ENCODE measurements at regions not wholly inside any gene's neighbourhood (a gene's known extent, or its start where the extent isn't known, plus 50 kb on each side); places are given as distances from the start of the nearest gene placed in this dataset.

DNA sequence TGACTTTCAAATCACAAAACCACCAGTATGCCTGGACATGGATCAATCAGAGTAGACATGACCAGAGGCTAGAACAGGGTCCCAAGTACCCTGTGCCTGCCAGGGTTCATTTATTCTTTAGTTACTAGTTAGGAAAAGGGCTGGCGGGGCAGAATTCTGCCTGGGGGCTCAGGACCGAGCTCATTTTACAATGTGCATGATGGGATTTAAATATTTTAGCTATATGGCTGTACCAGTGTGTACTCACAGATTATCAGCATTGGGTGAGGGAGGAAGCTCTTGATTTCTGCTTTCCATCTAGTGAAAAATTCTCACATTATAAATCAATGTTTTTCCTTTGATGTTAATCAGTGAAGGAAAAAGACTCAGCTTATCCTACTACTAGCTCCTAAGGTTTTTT lies 1511.1 kb downstream of the EFNA5 start:
- DNase-seq: no peak

GRCh38 chr5:106154280-106154716 lies 1516.4 kb downstream of the EFNA5 start:
- no peak for DNase-seq

DNA sequence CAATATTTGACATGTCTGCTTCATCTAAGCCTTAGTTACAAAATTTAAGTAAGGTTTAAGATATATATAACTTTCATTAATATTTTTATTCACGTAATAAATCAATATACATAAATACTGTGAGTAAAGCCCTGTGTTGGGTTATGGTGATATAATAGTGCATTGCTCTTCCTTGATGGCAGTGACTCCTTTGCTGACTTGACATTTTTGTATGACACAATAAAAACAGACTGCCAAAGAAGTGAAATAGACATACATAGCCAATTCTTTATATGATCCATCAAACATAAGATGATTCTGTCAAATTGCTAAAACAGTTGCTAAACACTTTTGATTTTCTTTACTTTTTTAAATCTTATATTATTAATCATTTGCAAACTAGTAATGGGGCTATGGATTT lies 1518.2 kb downstream of the EFNA5 start:
- DNase-seq: no peak

DNA sequence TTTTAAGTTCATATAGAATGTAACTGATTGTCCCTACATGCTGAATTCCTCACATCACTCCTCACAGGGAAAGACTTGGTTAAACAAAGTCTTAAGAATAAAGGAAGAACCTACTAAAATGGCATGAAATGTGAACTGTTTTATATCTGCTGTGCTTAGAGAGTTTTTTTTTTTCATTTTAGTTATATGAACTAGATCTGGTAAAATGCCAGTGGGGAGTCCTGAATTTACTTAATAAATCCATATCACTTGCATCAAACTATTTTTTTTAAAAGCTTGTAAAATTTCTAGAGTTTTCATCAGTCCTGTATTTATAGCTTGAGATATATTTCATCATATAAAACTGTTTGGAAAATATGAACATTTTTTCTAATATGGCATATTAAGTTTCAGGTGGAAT lies 1528.6 kb downstream of the EFNA5 start:
- no peak for DNase-seq

DNA sequence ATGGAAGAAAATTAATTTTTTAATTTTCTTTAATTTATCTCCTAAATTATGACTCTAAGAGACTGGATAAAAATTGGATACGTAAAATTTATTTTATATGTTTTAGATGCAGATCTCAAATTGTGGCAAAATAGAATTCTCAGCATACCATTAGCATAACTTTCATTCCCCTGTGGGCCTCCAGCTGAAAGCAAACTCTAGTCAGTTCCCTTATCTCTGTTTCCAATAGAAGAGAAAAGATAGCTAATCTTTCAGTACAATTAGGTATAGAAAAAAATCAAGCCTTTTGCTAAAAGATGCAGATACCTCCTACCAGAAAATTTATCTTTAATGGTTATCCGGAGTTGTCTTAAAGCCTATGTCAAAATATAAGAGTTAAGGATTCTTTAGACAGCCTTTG lies 1530.6 kb downstream of the EFNA5 start:
- no peak for DNase-seq

- no peak for DNase-seq
Measured at GRCh38 chr5:106136061-106136460, 1534.7 kb downstream of the EFNA5 start.

GRCh38 chr5:106135473-106135872 lies 1535.3 kb downstream of the EFNA5 start:
- DNase-seq: no peak

- DNase-seq: no peak
Measured at GRCh38 chr5:106134549-106134948, 1536.2 kb downstream of the EFNA5 start.

- no peak for DNase-seq
Measured at GRCh38 chr5:106127985-106128384, 1542.8 kb downstream of the EFNA5 start.

DNA sequence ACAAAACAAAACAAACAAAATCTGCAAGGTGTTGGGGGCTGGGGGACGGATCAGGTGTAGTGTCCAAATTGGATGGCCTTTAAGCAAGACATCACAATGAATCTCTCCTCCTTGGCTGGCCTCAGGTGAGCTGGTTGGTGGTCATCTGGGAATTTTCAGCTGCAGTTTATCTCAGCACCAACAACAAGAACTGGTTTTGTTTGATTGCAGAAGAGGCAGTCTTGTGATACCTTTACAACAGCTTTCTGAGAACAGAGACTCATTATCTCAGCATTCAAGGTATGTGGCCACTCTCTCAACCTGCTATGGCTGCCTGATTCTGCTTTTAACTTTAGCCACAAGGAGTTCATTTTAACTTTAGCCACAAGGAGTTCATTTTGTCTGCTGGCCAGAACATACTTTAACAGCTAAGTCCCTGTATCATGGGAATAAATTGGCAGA lies 1543.4 kb downstream of the EFNA5 start:
- DNase-seq: no peak

GRCh38 chr5:106121972-106122605 lies 1548.6 kb downstream of the EFNA5 start:
- no peak for DNase-seq

DNA sequence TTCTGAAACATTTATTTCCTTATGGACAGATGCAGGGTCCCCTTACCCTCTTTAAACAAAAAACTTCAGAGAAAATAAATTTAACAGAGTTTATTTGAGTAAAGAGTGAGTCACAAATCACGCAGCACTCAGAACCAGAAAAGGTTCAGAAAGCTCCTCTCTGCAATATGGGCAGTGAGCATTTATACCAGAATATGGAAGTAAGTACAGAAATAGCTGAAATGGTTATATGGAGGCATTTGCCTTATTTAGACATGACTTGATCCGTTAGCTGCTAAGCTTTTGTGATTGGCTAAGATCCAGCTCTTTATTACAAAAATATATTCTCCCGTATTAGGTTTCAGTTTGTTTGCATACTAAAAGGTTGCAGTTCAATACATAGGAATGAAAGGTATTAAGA lies 1554.1 kb downstream of the EFNA5 start:
- no peak for DNase-seq

DNA sequence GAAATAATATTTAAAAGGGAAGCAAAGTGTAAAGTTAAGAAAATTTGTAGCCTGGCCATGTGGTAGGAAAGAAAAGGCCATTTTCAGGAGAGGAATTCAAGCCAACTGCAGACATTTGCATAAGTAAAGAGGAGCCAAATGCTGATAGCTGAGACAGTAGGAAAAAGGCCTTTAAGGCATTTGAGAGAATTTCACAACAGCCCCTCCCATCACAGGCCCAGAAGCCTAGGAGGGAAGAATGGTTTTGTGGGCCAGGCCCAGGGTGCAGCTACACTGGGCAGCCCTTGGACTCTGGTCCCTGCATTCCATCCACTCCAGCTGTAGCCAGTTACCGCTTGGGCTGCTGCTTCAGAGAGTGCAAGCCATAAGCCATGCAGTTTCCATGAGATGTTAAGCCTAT lies 1556.8 kb downstream of the EFNA5 start:
- DNase-seq: no peak

- no peak for DNase-seq
Measured at GRCh38 chr5:106106384-106106783, 1564.4 kb downstream of the EFNA5 start.

- DNase-seq: no peak
Measured at GRCh38 chr5:106097340-106097739, 1573.4 kb downstream of the EFNA5 start.

DNA sequence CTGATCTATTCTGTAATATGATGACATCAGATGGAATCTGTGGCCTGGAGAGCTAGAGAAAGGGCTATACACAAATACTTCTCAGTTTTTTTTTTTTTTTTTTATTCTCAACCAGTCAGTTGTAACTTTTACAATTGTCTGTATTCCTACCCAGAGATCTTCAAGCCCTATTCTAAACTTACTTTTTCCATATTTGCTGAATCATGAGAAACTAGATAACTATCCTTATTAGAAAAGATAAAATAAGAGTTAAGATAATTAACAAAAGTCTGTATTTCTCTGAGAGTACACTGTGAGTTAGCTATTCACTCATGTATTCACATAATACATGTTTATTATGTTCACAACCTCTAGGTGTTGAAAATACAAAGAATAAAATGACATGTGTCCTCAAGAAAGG lies 1575.9 kb downstream of the EFNA5 start:
- no peak for DNase-seq

GRCh38 chr5:106094204-106094607 lies 1576.5 kb downstream of the EFNA5 start:
- DNase-seq: no peak

- no peak for DNase-seq
Measured at GRCh38 chr5:106093134-106093533, 1577.6 kb downstream of the EFNA5 start.

- no peak for DNase-seq
Measured at GRCh38 chr5:106092455-106092854, 1578.3 kb downstream of the EFNA5 start.

DNA sequence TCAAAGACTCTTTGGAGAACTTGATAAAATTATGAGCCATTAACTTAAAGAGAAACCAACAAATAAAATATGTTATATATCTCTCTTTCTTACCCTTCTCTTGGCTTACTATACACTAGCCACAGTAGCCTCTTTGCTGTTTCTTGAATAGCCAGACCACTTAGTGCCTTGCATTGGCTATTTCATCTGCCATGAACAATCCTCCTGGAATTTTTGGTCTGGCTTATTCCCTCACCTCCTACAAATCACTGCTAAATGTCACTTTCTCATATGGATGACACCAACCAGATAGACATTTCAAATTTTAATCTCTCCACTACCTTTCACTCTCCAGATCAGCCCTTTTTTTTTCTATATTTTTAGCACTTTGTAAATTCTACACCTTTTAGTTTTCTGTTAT lies 1581.7 kb downstream of the EFNA5 start:
- no peak for DNase-seq

GRCh38 chr5:106088462-106088861 lies 1582.3 kb downstream of the EFNA5 start:
- no peak for DNase-seq

DNA sequence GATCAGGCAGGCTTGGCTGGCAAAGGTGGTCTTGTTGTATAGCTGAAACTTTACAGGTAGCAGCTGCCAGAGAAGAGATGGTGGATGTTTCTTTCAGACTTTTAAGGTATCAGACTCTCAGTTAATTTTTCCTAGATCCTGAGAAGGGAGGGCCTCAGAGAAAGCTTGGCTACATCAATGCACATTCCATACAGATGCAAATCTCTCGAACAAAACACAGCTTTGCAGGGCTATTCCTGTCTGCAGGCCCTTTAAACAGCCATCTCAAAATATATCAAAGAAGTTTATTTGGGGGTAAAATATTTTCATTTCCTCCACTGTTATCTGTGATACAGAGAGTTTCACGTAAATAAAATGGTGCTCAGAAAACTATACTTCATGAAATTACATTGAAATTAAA lies 1584.4 kb downstream of the EFNA5 start:
- no peak for DNase-seq

GRCh38 chr5:106085556-106085955 lies 1585.2 kb downstream of the EFNA5 start:
- DNase-seq: no peak

DNA sequence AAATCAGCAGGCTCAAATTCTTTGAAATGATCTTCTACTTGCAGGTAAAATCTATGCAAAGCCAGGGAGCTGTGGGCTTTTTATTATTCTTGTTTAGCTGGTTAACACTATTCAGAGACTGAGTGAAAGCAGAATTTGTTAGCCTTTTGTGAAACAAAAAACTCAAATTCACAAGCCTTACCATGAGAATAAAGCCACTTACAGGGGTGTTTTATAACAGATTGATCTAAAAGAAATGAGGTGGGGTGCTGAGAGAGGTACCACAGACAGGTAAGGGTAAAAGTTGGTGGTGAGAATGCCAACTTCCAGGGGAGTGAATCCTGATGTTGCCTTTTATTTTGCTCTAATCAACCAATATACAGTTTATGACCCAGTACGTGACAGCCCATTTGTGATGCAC lies 1585.6 kb downstream of the EFNA5 start:
- no peak for DNase-seq

DNA sequence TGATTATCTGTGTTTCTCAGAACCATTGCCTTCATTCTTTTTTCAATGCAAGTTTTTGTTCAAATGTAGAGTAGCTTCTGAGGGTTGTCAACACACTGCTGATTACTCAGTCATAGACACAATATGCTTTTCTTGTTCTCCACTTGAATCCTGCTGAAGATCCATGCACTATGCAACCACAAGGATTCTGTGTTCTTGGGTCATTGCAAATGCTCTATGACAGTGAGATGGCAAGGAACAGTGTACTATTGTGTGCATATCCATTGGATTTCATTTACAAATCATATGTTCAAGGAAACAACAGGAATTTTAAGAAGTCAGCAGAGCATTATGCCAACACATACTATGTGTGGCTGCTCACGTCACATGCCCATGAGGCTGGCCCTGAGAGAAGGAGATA lies 1590.2 kb downstream of the EFNA5 start:
- DNase-seq: no peak

DNA sequence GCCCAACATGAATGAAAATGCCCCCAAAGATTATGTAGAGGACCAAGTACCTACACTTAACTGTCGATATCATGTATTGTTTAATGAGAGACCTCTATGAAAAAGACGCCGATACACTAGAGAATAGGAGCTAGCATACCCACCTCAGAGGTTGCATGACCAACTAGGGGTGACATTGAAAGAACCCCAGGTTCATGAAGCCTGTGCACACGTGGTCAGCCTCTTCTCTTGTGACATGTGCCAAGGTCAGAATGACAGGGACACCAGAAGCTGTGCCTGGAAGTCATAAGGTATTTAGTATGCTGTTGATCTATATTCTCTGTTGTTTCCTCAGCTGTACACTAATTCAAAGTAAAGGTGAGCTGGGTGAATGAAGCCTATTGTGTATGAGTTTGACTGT lies 1594.1 kb downstream of the EFNA5 start:
- DNase-seq: no peak

Measured in CD4-positive, alpha-beta T cell treated with Interleukin-4 for 4 hours (primary cell).